ENCODE measurements at regions not wholly inside any gene's neighbourhood (a gene's known extent, or its start where the extent isn't known, plus 50 kb on each side); places are given as distances from the start of the nearest gene placed in this dataset.

- Histone ChIP-seq H4K8ac (replicated peaks; ENCODE audit: insufficient read length, low read depth, low read length) (no peak overlapping the region), H3K23me2 (ENCODE audit: insufficient read length, low read depth, low read length, poor library complexity, severe bottlenecking) (no peaks in the 10 kb centered on the region), H2AFZ (ENCODE audit: low read length) (no peak overlapping the region), H2BK5ac (ENCODE audit: insufficient read length, low read length) (no peak overlapping the region), H3K14ac (ENCODE audit: insufficient read depth, low read length) (no peak overlapping the region), H3K27me3 (ENCODE audit: insufficient read depth, low read length) (no peaks in the 10 kb centered on the region), H3T11ph (ENCODE audit: low read length) (no peak overlapping the region), H3K9ac (ENCODE audit: extremely low read depth, insufficient read length, low read length) (no peak overlapping the region), H3K27ac (ENCODE audit: insufficient read length, low read depth, low read length) (no peak overlapping the region), H3K79me1 (ENCODE audit: insufficient read depth, low read depth, low read length, poor library complexity, severe bottlenecking) (no peaks in the 10 kb centered on the region), H2AK5ac (ENCODE audit: insufficient read length, low read length) (no peak overlapping the region), H2BK12ac (ENCODE audit: insufficient read length, low read depth, low read length) (no peak overlapping the region), H3K56ac (ENCODE audit: insufficient read length, low read depth, low read length) (no peak overlapping the region), H3K4me2 (ENCODE audit: insufficient read depth, insufficient read length, low read length) (no peak overlapping the region), H3K23ac (ENCODE audit: insufficient read length, low read depth, low read length) (no peak overlapping the region), H3K9me3 (ENCODE audit: control insufficient read depth, low read depth, low read length) (no peaks in the 10 kb centered on the region), H3K4me1 (ENCODE audit: insufficient read depth, low read length) (no peaks in the 10 kb centered on the region), H3K79me2 (ENCODE audit: insufficient read depth, low read length) (no peaks in the 10 kb centered on the region), H3K4ac (ENCODE audit: low read depth, low read length) (no peak overlapping the region), H2BK120ac (ENCODE audit: low read depth, low read length, poor library complexity, severe bottlenecking) (no peak overlapping the region), H2BK20ac (ENCODE audit: low read depth, low read length, poor library complexity, severe bottlenecking) (no peak overlapping the region), H4K91ac (ENCODE audit: insufficient read length, low read depth, low read length) (no peak overlapping the region), H2BK15ac (ENCODE audit: low read depth, low read length) (no peak overlapping the region), H4K20me1 (ENCODE audit: control insufficient read depth, insufficient read depth, insufficient read length) (no peaks in the 10 kb centered on the region), H3K18ac (ENCODE audit: insufficient read length, low read depth, low read length) (no peak overlapping the region), H4K5ac (ENCODE audit: insufficient read length, low read depth, low read length) (no peak overlapping the region)
- no peak for DNase-seq
- H3K27ac Mint-ChIP-seq = no peak overlapping the region
- H3K9me3 Mint-ChIP-seq = no peaks in the 10 kb centered on the region
- TF ChIP-seq, protein P1, sequence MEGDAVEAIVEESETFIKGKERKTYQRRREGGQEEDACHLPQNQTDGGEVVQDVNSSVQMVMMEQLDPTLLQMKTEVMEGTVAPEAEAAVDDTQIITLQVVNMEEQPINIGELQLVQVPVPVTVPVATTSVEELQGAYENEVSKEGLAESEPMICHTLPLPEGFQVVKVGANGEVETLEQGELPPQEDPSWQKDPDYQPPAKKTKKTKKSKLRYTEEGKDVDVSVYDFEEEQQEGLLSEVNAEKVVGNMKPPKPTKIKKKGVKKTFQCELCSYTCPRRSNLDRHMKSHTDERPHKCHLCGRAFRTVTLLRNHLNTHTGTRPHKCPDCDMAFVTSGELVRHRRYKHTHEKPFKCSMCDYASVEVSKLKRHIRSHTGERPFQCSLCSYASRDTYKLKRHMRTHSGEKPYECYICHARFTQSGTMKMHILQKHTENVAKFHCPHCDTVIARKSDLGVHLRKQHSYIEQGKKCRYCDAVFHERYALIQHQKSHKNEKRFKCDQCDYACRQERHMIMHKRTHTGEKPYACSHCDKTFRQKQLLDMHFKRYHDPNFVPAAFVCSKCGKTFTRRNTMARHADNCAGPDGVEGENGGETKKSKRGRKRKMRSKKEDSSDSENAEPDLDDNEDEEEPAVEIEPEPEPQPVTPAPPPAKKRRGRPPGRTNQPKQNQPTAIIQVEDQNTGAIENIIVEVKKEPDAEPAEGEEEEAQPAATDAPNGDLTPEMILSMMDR (conservative IDR thresholded peaks at IDR 0.05) = no peak
- H3K27me3 Mint-ChIP-seq (ENCODE audit: low read depth) = no peaks in the 10 kb centered on the region
- no peak overlapping the region for H3K4me3 Mint-ChIP-seq
- no peaks in the 10 kb centered on the region for H3K4me1 Mint-ChIP-seq
- H3K36me3 Mint-ChIP-seq (ENCODE audit: insufficient read depth in 1 of 3, low read depth in 3 of 3) = no peaks in the 10 kb centered on the region
- WGBS (ENCODE audit: extremely low coverage, insufficient read length, low lambda C conversion rate) = no CpG with 5 or more reads among the region's 6 CpGs
Observed at GRCh38 chr5:67475489-67475888, 278.9 kb upstream of the CD180 start.
